OCI-LY3 (cell line): ENCODE measurements at regions not wholly inside any gene's neighbourhood (a gene's known extent, or its start where the extent isn't known, plus 50 kb on each side); places are given as distances from the start of the nearest gene placed in this dataset.

Source experiments
- H2AFZ ChIP-seq: fragments of 200-600, 300-600 bp; shearing (Covaris generic); 2 replicates; pipeline ENCODE4 v1.6.0; 2014; ENCODE audit warnings: antibody characterized with exemption, low read depth, low read length
- H3K27ac ChIP-seq: fragments of 200-600, 300-600 bp; sonication (generic); 2 replicates; pipeline ENCODE4 v1.5.1; 2014; ENCODE audit warnings: mild to moderate bottlenecking, low read length, moderate library complexity, mixed read lengths
- H3K27me3 ChIP-seq: fragments of 200-600, 300-600 bp; sonication (generic); 2 replicates; pipeline ENCODE4 v1.6.1; 2014; ENCODE audit warnings: low read depth, low read length, mixed read lengths
- H3K36me3 ChIP-seq: fragments of 200-600, 300-600 bp; sonication (generic); replicated peaks from 2 replicates; pipeline ENCODE3; 2014; ENCODE audit warnings: low read depth, low read length, mixed read lengths
- H3K4me1 ChIP-seq: fragments of 300-600, 200-600 bp; sonication (generic); 2 replicates; pipeline ENCODE4 v1.6.1; 2014; ENCODE audit warnings: low read length, mixed read lengths
- H3K4me2 ChIP-seq: fragments of 200-600, 300-600 bp; sonication (generic); 2 replicates; pipeline ENCODE4 v1.6.1; 2014; ENCODE audit warnings: low read length, mixed read lengths
- H3K4me3 ChIP-seq: fragments of 300-600, 200-600 bp; sonication (generic); 2 replicates; pipeline ENCODE4 v1.5.1; 2014; ENCODE audit warnings: antibody characterized with exemption, mild to moderate bottlenecking, low read length, moderate library complexity
- H3K79me2 ChIP-seq: fragments of 300-600, 200-600 bp; shearing (Covaris generic); 2 replicates; pipeline ENCODE4 v1.6.1; 2014; ENCODE audit warnings: mild to moderate bottlenecking, low read length, mixed read lengths
- H3K9ac ChIP-seq: fragments of 300-600, 200-600 bp; shearing (Covaris generic); 2 replicates; pipeline ENCODE4 v1.6.0; 2014; ENCODE audit warnings: mild to moderate bottlenecking, low read length, moderate library complexity
- H3K9me3 ChIP-seq: fragments of 200-600, 300-600 bp; shearing (Covaris generic); 2 replicates; pipeline ENCODE4 v1.6.1; 2014; ENCODE audit warnings: low read length, mixed read lengths; ENCODE audit not compliant: insufficient read depth
- H4K20me1 ChIP-seq: fragments of 200-600, 300-600 bp; sonication (generic); 2 replicates; pipeline ENCODE4 v1.6.1; 2016; ENCODE audit warnings: low read length, mixed read lengths; ENCODE audit not compliant: insufficient read depth
- CTCF ChIP-seq: fragments of 200-600, 300-600 bp; sonication (generic); IDR thresholded peaks from 2 replicates; pipeline ENCODE4 v1.5.1; 2014; ENCODE audit warnings: antibody characterized with exemption, low read length, low read depth
- EZH2phosphoT487 ChIP-seq: fragments of 200-600 bp; shearing (Covaris generic); IDR thresholded peaks from 2 replicates; pipeline ENCODE4 v1.6.1; 2018; ENCODE audit warnings: antibody characterized with exemption, mixed run types, low read depth

GRCh38 chr4:170193496-170193895, 103.7 kb upstream of the AADAT start:
- no peak for TF ChIP-seq CTCF
- no peak for TF ChIP-seq EZH2phosphoT487
- Histone ChIP-seq H3K4me1 (no peaks in the 10 kb centered on the region), H3K36me3 (no peaks in the 10 kb centered on the region), H3K4me2 (no peak overlapping the region), H3K27me3 (no peaks in the 10 kb centered on the region), H3K79me2 (no peaks in the 10 kb centered on the region), H3K4me3 (no peak overlapping the region), H2AFZ (no peak overlapping the region), H3K9me3 (no peaks in the 10 kb centered on the region), H3K9ac (no peak overlapping the region), H3K27ac (no peak overlapping the region), H4K20me1 (no peaks in the 10 kb centered on the region)

- Histone ChIP-seq H3K4me2 (no peak overlapping the region), H3K9me3 (no peaks in the 10 kb centered on the region)
Observed at GRCh38 chr4:170190265-170190664, 100.5 kb upstream of the AADAT start.

GRCh38 chr4:170170861-170171260, 81.1 kb upstream of the AADAT start:
- no peaks in the 10 kb centered on the region for H3K79me2 ChIP-seq
- no peak overlapping the region for H3K27ac ChIP-seq
- H3K4me3 ChIP-seq = no peak overlapping the region
- H3K36me3 ChIP-seq = no peaks in the 10 kb centered on the region
- H3K27me3 ChIP-seq = no peaks in the 10 kb centered on the region
- H3K4me2 ChIP-seq = no peak overlapping the region
- no peaks in the 10 kb centered on the region for H4K20me1 ChIP-seq
- no peaks in the 10 kb centered on the region for H3K4me1 ChIP-seq
- no peaks in the 10 kb centered on the region; the same call in 1 of the 2 replicates for H3K9me3 ChIP-seq
- H3K9ac ChIP-seq = no peak overlapping the region
- no peak overlapping the region for H2AFZ ChIP-seq
- no peak for TF ChIP-seq EZH2phosphoT487
- no peak for TF ChIP-seq CTCF

More at GRCh38 chr4:170190265-170190664, 100.5 kb upstream of the AADAT start:
- TF ChIP-seq CTCF = no peak
- TF ChIP-seq EZH2phosphoT487 = no peak
- H3K27me3 ChIP-seq = no peaks in the 10 kb centered on the region
- H3K9ac ChIP-seq = no peak overlapping the region
- no peaks in the 10 kb centered on the region for H3K79me2 ChIP-seq
- no peaks in the 10 kb centered on the region for H3K4me1 ChIP-seq
- no peaks in the 10 kb centered on the region for H4K20me1 ChIP-seq
- H2AFZ ChIP-seq = no peak overlapping the region
- H3K36me3 ChIP-seq = no peaks in the 10 kb centered on the region
- H3K27ac ChIP-seq = no peak overlapping the region
- no peak overlapping the region for H3K4me3 ChIP-seq

DNA sequence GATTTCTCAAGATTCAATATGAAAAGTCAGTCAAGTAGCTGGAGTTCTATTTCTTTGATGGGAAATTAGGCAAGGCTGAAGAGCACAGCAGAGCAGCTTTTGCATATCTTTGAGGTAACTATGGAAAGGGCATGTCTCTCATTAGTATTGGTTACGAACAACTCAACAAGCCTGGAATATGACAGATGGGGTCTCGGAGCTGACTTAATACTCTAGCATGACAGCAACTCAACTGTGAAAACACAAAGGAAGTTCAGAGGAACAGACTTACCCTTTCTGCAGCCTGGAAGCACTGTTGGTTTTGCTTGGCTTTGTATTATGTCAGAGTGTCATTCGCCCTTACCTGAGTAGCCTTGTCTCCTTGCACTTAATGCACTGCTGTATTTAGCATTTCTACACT, 79.9 kb upstream of the AADAT start:
- no peaks in the 10 kb centered on the region for H3K9me3 ChIP-seq
- no peaks in the 10 kb centered on the region for H3K4me1 ChIP-seq
- H3K4me2 ChIP-seq = no peak overlapping the region
- no peak overlapping the region for H3K27ac ChIP-seq
- no peaks in the 10 kb centered on the region for H3K27me3 ChIP-seq
- no peaks in the 10 kb centered on the region for H3K36me3 ChIP-seq
- H4K20me1 ChIP-seq = no peaks in the 10 kb centered on the region
- H2AFZ ChIP-seq = no peak overlapping the region
- no peaks in the 10 kb centered on the region for H3K79me2 ChIP-seq
- no peak overlapping the region for H3K9ac ChIP-seq
- no peak overlapping the region for H3K4me3 ChIP-seq
- TF ChIP-seq EZH2phosphoT487 (no peak), CTCF (no peak)
